GM10266 (cell line): ENCODE measurements at regions not wholly inside any gene's neighbourhood (a gene's known extent, or its start where the extent isn't known, plus 50 kb on each side); places are given as distances from the start of the nearest gene placed in this dataset.

Experiments
- DNase-seq: peaks from one replicate; pipeline ENCODE4 v3.0.0; 2012; ENCODE audit errors: extremely low spot score
- CTCF ChIP-seq: IDR thresholded peaks from 2 replicates; pipeline ENCODE4 v1.5.1; 2012; ENCODE audit warnings: mild to moderate bottlenecking, low read depth; ENCODE audit not compliant: control insufficient read depth, insufficient read depth; ENCODE audit errors: missing control alignments

GRCh38 chr16:29318037-29318436 is 88.5 kb downstream of the NPIPB11 start:
- DNase-seq = no peak
- TF ChIP-seq CTCF = no peak

- no peak for DNase-seq
- TF ChIP-seq CTCF = no peak
Measured at GRCh38 chr16:29317269-29317668, 89.2 kb downstream of the NPIPB11 start.

- DNase-seq = no peak
- TF ChIP-seq CTCF = no peak
Measured at GRCh38 chr16:29316761-29317183, 89.7 kb downstream of the NPIPB11 start.

GRCh38 chr16:29315916-29316517 is 90.5 kb downstream of the NPIPB11 start:
- DNase-seq = no peak
- no peak for TF ChIP-seq CTCF

- DNase-seq = no peak
- no peak for TF ChIP-seq CTCF
Measured at GRCh38 chr16:29315046-29315445, 91.5 kb downstream of the NPIPB11 start.

GRCh38 chr16:29314292-29314934 is 92.1 kb downstream of the NPIPB11 start:
- no peak for TF ChIP-seq CTCF
- no peak for DNase-seq

GRCh38 chr16:29313559-29314048 is 92.9 kb downstream of the NPIPB11 start:
- no peak for TF ChIP-seq CTCF
- DNase-seq = no peak
